C4-2B (cell line): ENCODE measurements at regions not wholly inside any gene's neighbourhood (a gene's known extent, or its start where the extent isn't known, plus 50 kb on each side); places are given as distances from the start of the nearest gene placed in this dataset.

Experiments
- CTCF ChIP-seq: fragments of 450-650 bp; conservative IDR thresholded peaks from 2 replicates; pipeline ENCODE4 v1.5.1; 2017; ENCODE audit warnings: mild to moderate bottlenecking
- ZFX ChIP-seq: fragments of 450-650 bp; IDR thresholded peaks from 2 replicates; pipeline ENCODE4 v1.6.1; 2017

- no peak for TF ChIP-seq CTCF
- TF ChIP-seq ZFX, result no peak
Observed at GRCh38 chr1:194821091-194821490, 1634.7 kb upstream of the B3GALT2 start.
